ENCODE measurements at regions not wholly inside any gene's neighbourhood (a gene's known extent, or its start where the extent isn't known, plus 50 kb on each side); places are given as distances from the start of the nearest gene placed in this dataset.
A peak's percentile ranks its signal among the peaks of the same experiment; 100 is the strongest.

- no peak for DNase-seq (ENCODE audit: low spot score)
Observed at GRCh38 chr2:236690726-236691125, 121.1 kb downstream of the ACKR3 start.

GRCh38 chr2:236691799-236692167 lies 122.2 kb downstream of the ACKR3 start:
- DNase-seq (ENCODE audit: low spot score) = no peak

GRCh38 chr2:236692937-236693336 lies 123.3 kb downstream of the ACKR3 start:
- no peak for DNase-seq (ENCODE audit: low spot score)

- DNase-seq (ENCODE audit: low spot score) = no peak
Observed at GRCh38 chr2:236693531-236693930, 123.9 kb downstream of the ACKR3 start.

GRCh38 chr2:236694146-236694888 lies 124.7 kb downstream of the ACKR3 start:
- no peak for DNase-seq (ENCODE audit: low spot score)

- DNase-seq (ENCODE audit: low spot score) = no peak
Observed at GRCh38 chr2:236696834-236697233, 127.2 kb downstream of the ACKR3 start.

GRCh38 chr2:236698016-236698627 lies 128.5 kb downstream of the ACKR3 start:
- no peak for DNase-seq (ENCODE audit: low spot score)

GRCh38 chr2:236700703-236701102 lies 131.1 kb downstream of the ACKR3 start:
- no peak for DNase-seq (ENCODE audit: low spot score)

GRCh38 chr2:236702657-236703372 lies 133.2 kb downstream of the ACKR3 start:
- DNase-seq (ENCODE audit: low spot score) = no peak

GRCh38 chr2:236703373-236703709 lies 133.7 kb downstream of the ACKR3 start:
- no peak for DNase-seq (ENCODE audit: low spot score)

GRCh38 chr2:236703906-236704305 lies 134.3 kb downstream of the ACKR3 start:
- DNase-seq (ENCODE audit: low spot score) = no peak

GRCh38 chr2:236704887-236705286 lies 135.3 kb downstream of the ACKR3 start:
- DNase-seq (ENCODE audit: low spot score) = no peak

- DNase-seq (ENCODE audit: low spot score) = no peak
Observed at GRCh38 chr2:236705295-236706105, 135.9 kb downstream of the ACKR3 start.

- DNase-seq (ENCODE audit: low spot score) = no peak
Observed at GRCh38 chr2:236706288-236706687, 136.7 kb downstream of the ACKR3 start.

- no peak for DNase-seq (ENCODE audit: low spot score)
Observed at GRCh38 chr2:236706803-236707202, 137.2 kb downstream of the ACKR3 start.

GRCh38 chr2:236711440-236711839 lies 141.8 kb downstream of the ACKR3 start:
- DNase-seq (ENCODE audit: low spot score) = no peak

- DNase-seq (ENCODE audit: low spot score) = peak; percentile 5
Observed at GRCh38 chr2:236712304-236712703, 142.7 kb downstream of the ACKR3 start.

GRCh38 chr2:236712961-236713673 lies 143.5 kb downstream of the ACKR3 start:
- no peak for DNase-seq (ENCODE audit: low spot score)

- DNase-seq (ENCODE audit: low spot score) = peak; percentile 41
Observed at GRCh38 chr2:236714080-236714479, 144.5 kb downstream of the ACKR3 start.

GRCh38 chr2:236715077-236715476 lies 145.5 kb downstream of the ACKR3 start:
- no peak for DNase-seq (ENCODE audit: low spot score)

GRCh38 chr2:236715491-236715961 lies 145.9 kb downstream of the ACKR3 start:
- no peak for DNase-seq (ENCODE audit: low spot score)

- no peak for DNase-seq (ENCODE audit: low spot score)
Observed at GRCh38 chr2:236717120-236717519, 147.5 kb downstream of the ACKR3 start.

Data from SW480 (cell line).